Body of pancreas (tissue), 4 donors: ENCODE measurements at regions not wholly inside any gene's neighbourhood (a gene's known extent, or its start where the extent isn't known, plus 50 kb on each side); places are given as distances from the start of the nearest gene placed in this dataset.

Experiments used
- CTCF ChIP-seq, 7 experiments: fragments of 450-650 bp in 4 of 7; fragments of 200-600 bp in 3 of 7; sonication (generic) in 3 of 7; IDR thresholded peaks; one replicate each; pipeline ENCODE4 v1.5.1; 2016 to 2019; ENCODE audit warnings: antibody characterized with exemption in 7 of 7
- POLR2A ChIP-seq, 3 donors: fragments of 450-650 bp; IDR thresholded peaks; one replicate each; pipeline ENCODE4 v1.6.1; 2016; ENCODE audit warnings: antibody characterized with exemption in 3 of 3, mild to moderate bottlenecking in 2 of 3

GRCh38 chr7:43057141-43057540, 55.3 kb upstream of the HECW1 start:
- TF ChIP-seq POLR2A (IDR thresholded peaks at IDR 0.05) (no peak), CTCF (IDR thresholded peaks at IDR 0.05) (no peak)
